Fibroblast of mammary gland (primary cell): ENCODE measurements at regions not wholly inside any gene's neighbourhood (a gene's known extent, or its start where the extent isn't known, plus 50 kb on each side); places are given as distances from the start of the nearest gene placed in this dataset.

Experiments
- DNase-seq: peaks from one replicate; pipeline ENCODE4 v3.0.0-alpha.2; 2010; ENCODE audit warnings: low read depth
- H3K4me3 ChIP-seq: 2 replicates; pipeline ENCODE4 v1.5.1; 2011; ENCODE audit warnings: low read depth, mild to moderate bottlenecking, low read length, moderate library complexity; ENCODE audit not compliant: control insufficient read depth
- TF ChIP-seq, protein P1 (sequence below): conservative IDR thresholded peaks from 2 replicates; pipeline ENCODE4 v1.5.1; 2011; ENCODE audit warnings: low read depth, low read length, inconsistent platforms; ENCODE audit not compliant: control insufficient read depth, insufficient read depth

DNA sequence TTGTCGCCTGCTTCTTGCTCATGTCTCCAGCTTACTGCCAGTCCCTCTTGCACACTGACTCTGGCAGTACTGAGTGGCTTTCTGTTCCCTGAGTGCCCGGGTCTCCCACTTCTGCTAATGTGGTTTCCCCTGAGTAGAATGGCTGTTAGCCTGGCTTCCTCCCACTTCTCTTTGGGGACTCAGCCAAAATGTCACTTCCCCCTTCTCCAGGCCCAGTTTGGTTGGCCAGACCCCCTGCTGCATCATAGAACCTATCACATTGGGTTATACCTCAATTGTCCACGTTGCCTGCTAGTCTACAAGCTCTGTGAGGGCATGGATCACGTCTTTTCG is 304.4 kb downstream of the HS3ST3B1 start:
- H3K4me3 ChIP-seq = no peak overlapping the region
- TF ChIP-seq, protein P1, sequence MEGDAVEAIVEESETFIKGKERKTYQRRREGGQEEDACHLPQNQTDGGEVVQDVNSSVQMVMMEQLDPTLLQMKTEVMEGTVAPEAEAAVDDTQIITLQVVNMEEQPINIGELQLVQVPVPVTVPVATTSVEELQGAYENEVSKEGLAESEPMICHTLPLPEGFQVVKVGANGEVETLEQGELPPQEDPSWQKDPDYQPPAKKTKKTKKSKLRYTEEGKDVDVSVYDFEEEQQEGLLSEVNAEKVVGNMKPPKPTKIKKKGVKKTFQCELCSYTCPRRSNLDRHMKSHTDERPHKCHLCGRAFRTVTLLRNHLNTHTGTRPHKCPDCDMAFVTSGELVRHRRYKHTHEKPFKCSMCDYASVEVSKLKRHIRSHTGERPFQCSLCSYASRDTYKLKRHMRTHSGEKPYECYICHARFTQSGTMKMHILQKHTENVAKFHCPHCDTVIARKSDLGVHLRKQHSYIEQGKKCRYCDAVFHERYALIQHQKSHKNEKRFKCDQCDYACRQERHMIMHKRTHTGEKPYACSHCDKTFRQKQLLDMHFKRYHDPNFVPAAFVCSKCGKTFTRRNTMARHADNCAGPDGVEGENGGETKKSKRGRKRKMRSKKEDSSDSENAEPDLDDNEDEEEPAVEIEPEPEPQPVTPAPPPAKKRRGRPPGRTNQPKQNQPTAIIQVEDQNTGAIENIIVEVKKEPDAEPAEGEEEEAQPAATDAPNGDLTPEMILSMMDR = no peak
- DNase-seq = no peak

DNA sequence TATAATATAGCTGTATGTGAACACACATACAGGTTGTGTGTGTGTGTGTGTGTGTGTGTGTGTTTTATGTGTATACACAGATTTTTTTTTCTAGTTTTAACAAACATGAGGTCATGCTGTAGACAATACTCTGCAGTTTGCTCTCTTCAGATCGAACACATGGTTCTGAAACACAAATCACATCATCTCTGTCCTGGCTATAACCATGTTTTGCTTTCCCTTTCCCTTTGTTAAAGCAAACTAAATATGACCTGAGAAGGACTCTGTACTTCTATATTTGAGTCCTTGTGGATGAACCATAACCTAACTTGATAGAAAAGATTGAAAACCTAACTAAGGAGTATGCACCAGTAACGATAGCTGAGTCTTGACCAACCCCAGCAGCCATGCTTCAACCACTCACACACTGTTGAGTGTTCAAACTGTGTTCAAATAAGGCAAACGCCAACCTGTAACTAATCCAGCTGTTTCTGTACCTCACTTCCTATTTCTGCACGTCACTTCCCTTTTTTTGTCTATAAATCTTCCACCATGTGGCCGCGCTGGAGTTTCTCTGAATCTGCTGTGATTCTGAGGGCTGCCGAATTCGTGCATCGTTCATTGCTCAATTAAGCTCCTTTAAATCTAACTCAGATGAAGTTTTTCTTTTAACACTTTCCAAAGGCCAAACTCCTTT is 303.8 kb downstream of the HS3ST3B1 start:
- no peak for DNase-seq

DNA sequence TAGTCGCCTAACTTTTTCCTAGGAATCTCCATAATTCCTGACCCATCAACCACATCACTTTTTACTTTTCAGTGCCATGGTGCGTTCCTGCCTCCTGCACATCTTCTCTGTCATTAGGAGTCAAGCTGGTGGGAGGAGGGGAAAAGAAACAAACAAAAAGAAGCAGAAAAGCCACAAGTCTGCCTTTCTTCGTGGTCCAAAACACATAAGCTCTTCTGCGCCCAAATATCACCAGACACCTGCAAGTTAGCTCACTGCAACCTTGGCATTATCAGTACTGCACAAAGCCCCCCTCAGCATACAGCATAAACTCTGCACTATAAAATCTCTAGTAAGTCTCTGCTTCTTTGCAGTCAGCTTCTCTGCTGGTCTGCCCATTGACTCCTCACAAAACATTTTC is 295.3 kb downstream of the HS3ST3B1 start:
- no peak for DNase-seq
- H3K4me3 ChIP-seq = no peak overlapping the region
- TF ChIP-seq, protein P1 = no peak

More for the DNA sequence above, 303.8 kb downstream of the HS3ST3B1 start:
- TF ChIP-seq, protein P1 = no peak
- no peak overlapping the region for H3K4me3 ChIP-seq

DNA sequence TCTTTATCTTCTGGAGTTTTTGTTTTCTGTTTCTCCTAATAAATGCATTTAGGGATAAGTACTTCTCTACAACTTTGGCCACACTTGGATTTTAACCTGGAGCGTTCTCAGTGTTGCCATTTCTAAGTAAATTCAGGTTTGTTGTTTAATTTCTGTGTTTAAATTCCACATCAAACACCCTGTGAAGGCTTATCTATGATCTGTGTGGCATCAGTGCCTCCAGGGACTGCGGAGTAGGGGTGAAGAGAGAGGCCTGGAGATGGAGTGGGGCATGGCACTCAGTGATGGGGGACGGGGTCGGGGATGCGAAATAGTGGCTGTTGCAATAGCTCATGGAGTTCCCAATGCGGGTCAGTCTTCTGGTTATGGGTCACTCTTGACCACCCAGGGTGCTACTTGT is 294.8 kb downstream of the HS3ST3B1 start:
- DNase-seq = no peak
- TF ChIP-seq, protein P1 = no peak
- no peak overlapping the region for H3K4me3 ChIP-seq

DNA sequence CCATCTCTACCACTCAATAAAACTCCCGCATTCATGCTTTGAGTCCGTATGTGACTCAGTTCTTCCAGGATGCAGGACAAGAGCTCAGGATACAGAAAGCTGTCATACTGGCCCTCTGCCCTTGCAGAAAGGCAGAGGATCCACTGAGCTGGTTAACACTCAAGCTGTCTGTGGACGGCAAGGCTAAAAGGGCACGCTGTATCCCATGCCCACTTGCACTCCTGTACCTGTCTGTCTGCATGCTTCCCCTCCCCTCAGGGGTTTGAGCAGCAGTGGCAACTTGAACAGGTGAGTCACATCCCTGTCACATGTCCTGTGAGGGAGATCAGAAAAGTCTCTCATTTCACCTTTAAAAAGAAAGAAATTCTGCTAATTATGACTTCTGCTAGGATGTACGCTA is 293.8 kb downstream of the HS3ST3B1 start:
- H3K4me3 ChIP-seq = no peak overlapping the region
- TF ChIP-seq, protein P1 = no peak
- DNase-seq = no peak

DNA sequence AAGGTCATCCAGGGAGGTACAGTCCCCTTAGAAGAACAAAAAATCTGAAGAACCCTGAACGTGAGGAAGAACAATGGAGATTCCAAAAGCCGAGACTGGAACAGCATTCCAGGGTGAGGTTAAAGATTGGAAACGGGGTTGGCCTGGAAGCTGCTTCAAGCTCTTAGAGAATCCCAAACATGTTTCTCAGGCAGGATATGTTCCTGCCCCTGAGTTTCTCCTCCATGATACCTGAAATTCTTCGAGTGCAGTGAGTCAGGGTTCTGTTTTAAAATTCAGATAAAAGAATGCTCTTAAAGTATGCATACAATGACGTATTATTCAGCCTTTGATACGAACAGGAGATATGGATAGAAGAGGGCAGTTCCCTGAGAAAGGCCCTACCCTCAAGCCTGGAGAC is 293.1 kb downstream of the HS3ST3B1 start:
- no peak overlapping the region for H3K4me3 ChIP-seq
- TF ChIP-seq, protein P1 = no peak
- DNase-seq = no peak

DNA sequence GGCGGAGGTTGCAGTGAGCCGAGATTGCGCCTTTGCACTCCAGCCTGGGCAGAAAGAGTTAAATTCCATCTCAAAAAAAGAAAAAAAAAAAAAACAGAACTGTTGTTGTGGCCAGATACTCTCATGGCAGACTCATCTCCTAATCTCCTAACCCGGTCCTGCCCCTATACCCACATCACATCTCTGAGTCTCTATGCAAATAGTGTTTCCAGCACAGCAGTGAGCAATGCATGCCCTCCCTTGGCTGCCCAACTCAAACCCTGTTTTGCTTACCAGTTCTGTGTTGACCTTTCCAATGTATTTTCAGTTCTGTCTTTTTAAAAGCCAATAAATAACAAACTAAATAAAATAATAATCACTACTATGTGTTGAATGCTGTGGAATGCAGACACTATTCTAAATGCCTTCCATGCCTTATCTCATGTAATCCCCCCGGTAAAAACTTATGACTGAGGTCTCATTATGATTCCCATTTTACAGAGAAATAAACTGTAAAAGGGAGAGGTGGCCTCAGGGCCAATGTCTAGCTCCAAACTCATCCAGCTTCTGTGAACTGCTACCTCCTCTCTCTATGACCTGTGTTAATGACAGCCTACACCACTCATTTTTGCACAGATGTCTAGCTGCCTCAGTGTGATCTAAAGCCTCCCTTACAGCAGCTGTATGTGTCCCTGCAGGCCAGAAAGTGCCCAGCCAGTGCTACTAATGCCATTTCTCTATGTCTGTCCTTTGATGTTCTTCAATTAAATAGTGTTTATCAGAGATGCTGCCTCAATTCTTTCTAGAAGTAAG is 289.8 kb downstream of the HS3ST3B1 start:
- H3K4me3 ChIP-seq = no peak overlapping the region
- DNase-seq = no peak
- TF ChIP-seq, protein P1 = no peak
